ENCODE measurements at regions not wholly inside any gene's neighbourhood (a gene's known extent, or its start where the extent isn't known, plus 50 kb on each side); places are given as distances from the start of the nearest gene placed in this dataset.
"Not testable (repeated sequence)": the region's sequence is repeated elsewhere in the genome, so short reads cannot be mapped to it uniquely, and the experiment has no call there.

DNA sequence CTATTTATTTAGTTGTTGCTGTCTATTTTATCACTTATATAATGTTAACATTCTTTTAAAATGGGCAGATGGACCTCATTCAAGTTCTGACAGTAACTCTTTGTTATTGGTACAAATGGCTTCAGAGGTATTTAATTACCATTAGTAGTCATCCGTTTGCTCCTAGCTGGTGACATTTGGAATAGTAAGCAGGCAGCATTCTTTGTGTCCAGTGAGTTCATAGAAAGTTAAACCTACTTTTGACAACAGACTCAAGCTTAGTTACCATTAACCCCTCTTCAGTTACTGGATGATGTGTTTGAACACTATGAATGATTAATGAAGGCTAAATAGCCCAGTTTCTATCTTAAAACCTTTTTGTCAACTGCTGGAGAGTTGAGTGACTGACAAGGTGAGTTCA, 500.7 kb upstream of the ATP11B start:
- DNase-seq: no peak

DNA sequence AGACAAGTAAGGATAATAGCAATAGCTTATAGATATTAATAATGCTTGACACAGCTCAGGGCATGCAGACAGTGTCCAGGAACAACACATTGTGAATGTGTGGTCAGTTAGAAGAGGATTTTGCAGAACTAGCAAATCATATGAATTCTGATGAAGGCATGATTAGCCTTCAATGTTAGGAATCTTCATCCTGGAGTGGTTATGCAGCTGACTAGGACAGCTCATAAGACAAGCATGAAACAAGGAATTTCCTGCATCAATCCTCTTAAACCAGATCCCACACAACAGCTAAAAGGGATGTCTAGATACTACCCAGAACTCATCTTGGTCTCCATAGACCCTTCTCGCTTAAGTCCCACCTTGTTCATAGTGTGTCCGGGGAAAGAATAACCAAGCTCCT, 499.0 kb upstream of the ATP11B start:
- no peak for DNase-seq

DNA sequence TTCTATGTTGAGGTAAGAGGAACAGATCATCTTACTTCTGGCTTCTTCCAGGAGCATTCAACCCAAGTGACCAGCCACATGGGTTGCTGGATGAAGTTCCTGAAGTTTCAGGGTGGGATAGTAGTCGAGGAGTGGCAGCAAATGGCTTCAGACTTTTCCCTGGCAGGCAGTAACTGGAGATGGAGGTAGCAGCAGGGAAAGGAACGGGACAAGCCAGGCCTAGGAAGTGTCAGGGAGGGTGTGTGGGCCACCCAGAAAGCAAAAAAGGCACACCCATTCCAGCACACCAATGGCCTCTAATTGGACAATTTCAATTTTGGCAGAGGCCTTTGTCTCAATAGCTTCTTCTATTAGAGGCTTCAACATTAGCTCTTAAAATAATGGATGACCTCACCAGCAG, 498.6 kb upstream of the ATP11B start:
- DNase-seq: no peak

DNA sequence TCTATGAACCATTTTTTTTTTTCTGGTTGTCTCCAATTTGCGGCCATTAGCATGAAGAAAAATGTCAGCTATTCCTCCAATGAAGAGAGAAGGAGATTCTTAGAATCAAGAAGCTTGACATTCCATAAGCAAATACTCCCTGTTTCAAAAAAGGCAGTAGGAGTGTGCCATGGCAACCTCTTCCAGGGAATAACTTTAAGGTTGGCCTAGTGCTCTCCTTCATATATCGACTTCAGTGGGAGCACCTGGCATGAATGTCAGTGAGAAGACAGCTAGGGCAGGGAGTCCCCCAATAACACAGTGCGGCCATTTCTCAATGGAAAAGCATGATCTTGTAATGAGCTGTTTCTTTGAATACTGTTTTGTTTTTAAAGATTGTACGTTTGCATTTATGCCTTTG, 493.0 kb upstream of the ATP11B start:
- no peak for DNase-seq

DNA sequence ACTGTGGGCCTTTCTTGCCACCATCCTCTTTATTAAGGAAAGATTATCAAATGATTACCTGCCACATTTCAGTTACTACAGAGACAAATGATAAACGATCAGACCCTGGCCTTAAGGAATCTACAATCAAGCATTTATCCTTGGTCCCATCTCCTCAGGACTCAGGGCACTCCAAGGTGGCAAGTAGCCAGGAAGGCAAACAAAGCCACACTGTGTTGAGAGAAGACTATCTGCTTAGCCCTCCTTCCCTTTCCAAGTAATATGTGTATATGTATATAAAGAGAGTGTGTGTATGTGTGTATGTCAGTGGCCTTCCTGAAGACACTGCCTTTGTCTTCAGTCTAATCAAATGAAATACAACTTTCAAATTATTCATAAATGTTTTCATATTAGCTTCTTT, 490.1 kb upstream of the ATP11B start:
- DNase-seq: no peak

DNA sequence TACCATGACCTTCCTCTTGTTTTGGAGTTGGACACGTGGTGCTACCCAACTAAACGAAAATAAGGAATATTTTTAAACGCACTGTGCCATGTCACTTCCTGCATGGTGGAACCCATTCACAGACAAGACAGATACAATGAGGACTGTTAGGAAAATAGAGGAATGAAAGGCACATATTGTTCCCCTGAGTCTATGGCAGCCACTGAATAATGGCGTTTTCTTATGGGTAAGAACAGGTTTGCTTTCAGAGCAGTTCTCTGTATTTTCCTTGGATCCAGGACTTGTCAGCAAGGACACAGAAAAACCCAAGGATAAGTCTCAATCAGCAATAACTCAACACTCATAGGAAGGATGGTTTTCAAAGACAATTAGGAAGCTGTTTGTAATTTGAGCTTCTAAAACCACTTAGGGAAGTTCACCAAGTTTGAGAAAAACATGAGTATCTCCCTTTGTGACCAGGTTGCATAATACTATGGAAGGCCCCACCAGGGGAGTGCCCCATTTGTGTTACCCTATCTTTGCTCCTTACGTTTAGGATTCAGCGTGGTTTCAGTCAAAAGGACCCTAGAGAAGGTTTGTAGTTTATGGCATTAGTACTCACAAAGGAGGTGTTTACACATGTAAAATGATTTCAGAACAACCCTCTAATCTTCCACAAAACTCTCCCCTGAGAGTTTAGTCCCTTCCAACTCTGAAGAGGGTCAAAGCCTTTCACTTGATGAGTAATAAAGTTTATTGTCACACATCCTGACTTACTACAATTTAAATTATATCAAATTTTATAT, 487.2 kb upstream of the ATP11B start:
- no peak for DNase-seq

DNA sequence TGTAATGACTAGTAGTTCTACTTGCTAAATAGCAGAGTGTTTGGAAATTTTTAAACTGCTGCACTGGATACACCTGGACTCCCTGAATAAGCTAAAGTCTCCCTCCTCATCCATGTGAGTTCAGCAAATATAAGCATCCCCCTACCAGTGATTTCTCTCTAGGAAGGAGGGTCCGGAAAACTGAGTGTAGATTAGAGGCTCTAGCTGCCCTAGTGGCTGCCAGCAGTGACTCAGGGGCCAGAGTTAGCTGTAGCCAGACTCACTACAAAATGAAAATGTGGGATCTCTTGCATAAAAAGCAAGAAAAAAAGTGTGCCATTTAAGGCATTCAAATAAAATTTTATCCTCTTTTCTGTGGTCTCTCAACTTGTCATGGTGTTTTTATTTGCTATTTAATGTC, 485.0 kb upstream of the ATP11B start:
- DNase-seq: no peak

DNA sequence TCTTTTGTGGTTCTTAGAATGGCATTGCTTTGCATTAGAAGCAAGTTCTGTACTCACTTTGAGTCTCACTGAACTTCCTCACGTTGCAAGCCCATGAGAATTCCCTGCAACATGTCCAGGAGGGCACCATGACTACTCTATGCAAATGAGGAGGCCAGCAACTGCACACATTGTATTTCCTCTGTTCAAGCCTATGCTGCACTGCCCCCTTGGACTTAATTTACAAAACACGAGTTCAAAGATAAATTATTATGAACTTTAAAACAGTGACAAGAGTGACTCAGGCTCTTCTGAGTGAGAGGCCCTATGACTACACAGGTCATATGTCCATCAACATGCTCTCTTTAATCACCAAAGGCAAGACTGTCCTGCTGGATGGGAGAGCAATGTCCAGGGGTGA, 484.2 kb upstream of the ATP11B start:
- DNase-seq: no peak

DNA sequence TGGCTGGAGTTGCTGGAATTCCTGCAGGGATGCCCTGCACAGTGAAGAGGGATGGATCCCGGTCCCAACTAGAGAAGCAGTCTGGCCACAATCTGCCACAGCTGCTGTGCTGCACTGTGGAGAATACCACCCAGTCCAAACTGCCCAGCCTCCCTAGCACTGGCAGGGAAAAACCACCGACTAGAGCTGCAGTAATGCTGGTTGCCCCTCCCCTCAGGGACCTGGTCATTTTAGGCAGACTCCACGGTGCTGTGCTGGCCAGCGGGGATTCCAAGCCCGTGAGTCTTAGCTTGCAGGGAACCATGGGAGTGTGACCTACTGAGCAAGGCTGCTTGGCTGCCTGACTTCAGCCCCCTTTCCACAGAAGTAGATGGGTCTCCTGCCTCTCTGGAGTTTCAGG, 478.0 kb upstream of the ATP11B start:
- DNase-seq: no peak

DNA sequence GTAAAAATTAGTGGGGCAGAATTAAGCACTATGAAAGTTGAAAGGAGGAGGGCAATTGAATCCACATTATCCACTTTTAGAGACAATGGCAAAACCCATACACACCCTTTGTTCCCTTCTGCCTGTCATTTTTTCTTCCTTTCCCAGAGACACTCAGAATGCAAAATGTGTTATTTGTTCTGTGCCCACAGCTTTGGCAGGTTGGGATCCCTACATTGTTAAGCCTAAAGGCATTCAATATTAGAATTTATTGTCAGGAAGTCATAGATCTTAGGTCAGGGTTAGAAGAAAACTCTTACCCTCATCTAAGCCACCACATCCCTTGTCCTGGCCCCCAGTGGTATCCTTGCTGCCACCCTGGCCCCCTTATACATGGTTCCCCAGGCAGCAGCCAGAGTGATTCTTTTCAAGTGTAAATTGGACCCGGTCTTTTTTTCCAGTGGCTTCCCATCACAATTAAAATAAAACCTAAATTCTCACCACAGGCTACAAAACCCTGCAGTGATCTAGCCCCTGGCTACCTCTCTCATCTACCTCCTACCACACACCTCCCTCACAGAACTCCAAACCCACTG, 470.1 kb upstream of the ATP11B start:
- DNase-seq: no peak

DNA sequence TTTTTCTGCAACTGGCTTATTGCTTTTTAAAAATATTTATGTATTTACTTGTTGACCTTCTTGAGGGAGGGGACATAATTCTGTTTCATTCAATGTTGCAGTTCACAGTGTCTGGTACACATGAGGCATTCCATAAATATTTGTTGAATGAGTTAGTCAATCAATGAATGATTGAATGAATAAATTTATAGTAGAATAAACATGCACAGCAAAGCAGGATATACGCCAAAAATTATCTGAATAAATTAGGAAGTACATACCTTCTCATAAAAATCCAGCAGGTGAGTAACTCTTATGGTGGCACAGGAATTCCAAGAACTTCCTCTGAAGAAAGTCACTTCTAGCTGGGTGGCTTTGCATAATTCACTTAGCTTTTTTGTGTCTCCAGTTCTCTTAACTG, 469.4 kb upstream of the ATP11B start:
- DNase-seq: no peak

DNA sequence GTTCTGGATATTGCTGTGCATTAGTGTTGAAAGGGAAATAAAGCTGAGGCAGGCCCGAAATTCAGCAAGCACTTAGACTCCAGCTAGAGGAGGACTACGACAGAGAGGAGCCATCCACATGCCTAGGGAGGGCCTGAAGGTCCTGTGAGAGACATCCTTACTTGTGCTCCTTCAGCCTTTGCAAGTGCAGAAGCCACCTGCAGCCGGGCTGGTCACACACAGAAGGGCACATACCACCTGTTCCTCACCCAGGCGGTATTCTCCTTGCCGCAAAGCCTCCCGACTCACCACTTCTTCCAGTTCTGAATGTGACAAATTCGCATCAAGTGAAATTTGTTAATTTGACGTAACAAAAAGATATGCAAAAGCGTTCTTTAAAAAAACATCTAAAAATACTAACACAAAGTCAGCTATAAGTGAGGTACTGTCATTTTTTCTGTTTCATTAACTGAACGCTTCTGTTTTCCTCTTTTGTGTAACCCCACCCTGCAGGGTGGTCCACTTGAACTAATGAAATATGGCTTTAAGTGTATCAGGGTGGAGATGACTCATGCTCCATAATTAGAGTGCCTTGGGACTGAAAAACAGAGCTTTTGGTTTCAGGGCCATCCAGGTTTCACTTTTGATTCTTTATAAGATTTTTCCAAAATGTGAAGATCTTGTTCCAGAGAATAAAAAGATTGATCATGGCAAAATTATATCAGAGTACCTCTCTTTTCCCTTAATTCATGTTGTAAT, 467.9 kb upstream of the ATP11B start:
- no peak for DNase-seq

DNA sequence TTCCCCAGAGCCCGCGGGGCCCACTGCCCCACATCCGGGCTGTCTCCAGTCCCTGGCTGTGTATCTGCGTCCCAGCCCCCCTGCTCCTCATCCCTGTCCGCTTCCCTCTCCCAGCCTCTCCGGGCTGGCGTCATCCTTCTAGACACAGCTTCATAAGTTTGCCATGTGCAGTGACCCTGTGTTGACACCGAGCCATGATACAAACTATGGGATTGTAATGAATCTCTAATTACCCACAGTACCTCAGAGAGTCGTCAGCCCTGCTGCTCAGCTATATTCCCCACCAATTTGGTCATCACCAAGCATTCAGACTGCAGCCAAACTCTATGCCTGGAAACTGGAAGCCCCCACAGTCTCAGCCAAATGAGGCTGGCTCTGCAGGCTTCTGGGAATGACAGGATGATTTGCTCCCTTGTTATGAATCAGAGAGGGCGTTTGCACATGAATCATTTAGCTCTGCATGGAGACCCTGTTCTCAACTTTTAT, 466.1 kb upstream of the ATP11B start:
- DNase-seq: no peak

DNA sequence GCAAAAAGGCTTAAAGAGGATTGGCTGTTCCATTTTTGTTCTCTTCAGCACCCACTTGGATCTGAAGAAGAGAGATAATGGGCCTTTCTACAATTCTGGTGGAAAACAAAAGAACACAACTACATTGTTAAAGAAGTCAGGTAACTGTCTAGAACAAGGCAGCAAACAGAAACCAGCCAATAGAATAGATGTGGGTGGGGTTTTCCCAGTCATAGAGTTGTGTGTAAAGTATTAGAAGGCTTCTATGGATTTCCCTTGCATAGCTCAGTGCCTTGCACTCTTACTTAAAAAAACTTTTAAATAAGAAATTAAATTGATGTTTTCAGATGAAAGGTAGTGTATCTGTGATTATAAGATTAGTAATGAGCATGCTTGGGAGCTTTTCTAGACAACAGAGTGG, 462.7 kb upstream of the ATP11B start:
- DNase-seq: no peak

DNA sequence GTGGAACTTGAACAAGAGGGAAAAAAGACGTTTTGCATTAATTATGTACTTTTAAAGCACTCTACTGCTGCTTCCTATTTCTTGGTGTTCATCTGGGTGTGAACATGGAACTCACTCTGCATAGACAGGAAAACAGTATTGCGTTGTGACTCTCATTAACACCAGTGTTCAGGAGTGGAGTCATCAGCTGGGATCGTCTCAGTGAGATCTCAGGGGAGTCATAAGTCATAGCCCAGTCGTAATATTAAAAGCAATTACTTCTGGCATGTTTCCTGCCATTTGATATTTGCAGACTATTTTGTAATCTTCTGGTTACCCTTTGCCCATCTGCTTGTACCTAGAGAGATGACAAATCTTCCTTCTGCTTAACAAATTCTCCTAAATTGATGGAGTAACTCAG, 462.0 kb upstream of the ATP11B start:
- DNase-seq: no peak

DNA sequence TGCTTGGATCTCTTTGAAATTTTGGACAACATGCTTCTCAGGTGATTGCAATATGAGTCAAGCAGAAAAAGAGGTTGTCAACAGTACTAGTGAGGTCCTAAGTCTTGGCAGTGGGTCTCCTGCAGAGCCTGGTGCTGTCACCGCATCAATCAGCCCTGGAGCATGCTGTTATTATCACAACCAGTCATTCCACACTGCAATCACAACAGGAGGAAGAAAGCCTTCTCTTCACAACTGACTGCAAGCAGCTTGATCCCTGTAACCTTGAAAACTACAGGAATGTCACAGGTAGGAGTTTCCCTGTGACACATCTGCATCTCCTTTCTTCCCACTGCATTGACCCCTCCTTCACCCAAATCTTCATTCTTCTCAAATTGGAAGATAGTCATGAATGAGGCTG, 451.1 kb upstream of the ATP11B start:
- DNase-seq: no peak

DNA sequence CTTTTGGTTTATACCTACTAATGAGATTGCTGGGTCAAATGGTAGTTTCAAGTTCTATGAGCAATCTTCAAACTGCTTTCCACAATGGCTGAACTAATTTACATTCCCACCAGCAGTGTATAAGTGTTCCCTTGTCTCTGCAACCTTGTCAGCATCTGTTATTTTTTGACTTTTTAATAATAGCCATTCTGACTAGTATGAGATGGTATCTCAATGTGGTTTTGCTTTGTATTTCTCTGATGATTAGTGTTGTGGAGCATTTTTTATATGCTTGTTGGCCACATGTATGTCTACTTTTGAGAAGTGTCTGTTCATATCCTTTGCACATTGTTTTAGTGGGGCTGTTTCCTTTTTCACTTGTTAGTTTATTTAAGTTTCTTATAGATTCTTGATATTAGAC, 449.3 kb upstream of the ATP11B start:
- not testable (repeated sequence) for DNase-seq

DNA sequence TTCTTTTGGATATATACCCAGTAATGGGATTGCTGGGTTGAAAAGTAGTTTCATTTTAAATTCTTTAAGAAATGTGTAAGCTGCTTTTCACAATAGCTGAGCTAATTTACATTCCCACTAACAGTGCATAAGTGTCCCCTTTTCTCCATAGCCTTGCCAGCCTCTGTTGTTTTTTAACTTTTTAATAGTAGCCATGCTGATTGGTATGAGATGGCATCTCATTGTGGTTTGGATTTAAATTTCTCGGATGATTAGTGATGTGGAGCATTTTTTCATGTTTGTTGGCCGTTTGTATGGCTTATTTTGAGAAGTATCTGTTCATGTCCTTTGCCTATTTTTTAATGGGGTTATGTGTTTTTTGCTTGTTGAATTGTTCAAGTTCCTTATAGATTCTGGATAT, 444.3 kb upstream of the ATP11B start:
- DNase-seq: no peak

DNA sequence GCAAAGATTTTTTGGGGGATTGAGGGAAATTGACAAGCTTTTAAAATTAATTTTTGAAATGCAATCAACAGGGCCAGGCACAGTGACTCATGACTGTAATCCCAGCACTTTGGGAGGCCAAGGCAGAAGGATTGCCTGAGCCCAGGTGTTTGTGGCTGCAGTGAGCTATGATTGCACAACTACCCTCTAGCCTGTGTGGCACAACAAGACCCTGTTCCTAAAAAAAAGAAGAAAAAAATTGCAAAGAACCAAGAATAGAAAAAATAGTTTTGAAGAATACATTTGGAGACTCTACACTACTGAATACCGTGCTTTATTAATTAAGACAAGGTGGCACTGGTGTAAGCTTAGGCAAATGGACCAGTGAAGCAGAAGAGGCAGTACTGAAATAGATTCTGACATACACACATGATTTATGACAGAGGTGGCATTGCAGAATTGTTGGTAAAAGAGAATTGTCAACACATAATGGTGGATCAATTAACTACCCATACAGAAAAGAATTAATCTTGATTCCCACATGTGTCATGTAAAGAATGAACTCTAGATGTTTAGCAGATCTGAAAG, 443.3 kb upstream of the ATP11B start:
- no peak for DNase-seq

DNA sequence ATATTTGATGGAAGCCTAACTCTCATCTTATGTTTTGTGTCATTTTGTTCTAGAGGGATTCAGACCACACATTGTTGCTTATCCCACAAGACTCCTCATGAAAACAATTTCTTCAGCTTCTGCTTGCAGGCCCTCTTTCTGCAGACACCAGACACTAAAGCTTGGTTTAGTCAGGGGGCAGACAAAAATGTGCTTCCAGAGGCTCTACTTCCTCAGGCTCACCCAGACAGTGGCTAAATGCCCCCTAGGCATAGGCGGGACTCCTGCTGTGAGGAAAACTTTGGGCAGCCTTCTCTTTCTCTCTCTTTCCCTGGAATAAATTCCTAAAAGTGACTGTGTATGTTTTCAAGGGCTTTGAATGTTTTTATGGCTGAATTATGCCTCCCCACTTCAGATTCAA, 435.4 kb upstream of the ATP11B start:
- no peak for DNase-seq

DNA sequence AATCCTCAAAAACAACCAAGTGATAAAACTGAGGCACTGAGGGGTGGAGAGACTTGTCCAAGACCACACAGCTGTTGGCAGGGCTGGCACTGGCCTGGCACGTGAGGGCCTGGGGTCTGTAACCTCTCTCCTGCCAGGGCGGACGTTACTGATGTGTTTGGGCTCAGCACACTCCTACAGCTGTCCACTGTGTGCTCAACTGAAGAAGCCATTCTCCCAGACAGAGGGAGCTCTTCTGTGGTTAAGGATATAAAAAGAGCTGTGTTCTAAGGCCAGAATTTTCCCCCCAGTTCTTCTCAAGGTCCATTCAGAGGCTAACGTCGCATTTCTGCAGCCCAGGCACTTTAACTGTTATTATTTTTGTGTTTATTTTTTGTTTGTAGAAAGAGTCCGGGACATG, 429.0 kb upstream of the ATP11B start:
- DNase-seq: no peak

DNA sequence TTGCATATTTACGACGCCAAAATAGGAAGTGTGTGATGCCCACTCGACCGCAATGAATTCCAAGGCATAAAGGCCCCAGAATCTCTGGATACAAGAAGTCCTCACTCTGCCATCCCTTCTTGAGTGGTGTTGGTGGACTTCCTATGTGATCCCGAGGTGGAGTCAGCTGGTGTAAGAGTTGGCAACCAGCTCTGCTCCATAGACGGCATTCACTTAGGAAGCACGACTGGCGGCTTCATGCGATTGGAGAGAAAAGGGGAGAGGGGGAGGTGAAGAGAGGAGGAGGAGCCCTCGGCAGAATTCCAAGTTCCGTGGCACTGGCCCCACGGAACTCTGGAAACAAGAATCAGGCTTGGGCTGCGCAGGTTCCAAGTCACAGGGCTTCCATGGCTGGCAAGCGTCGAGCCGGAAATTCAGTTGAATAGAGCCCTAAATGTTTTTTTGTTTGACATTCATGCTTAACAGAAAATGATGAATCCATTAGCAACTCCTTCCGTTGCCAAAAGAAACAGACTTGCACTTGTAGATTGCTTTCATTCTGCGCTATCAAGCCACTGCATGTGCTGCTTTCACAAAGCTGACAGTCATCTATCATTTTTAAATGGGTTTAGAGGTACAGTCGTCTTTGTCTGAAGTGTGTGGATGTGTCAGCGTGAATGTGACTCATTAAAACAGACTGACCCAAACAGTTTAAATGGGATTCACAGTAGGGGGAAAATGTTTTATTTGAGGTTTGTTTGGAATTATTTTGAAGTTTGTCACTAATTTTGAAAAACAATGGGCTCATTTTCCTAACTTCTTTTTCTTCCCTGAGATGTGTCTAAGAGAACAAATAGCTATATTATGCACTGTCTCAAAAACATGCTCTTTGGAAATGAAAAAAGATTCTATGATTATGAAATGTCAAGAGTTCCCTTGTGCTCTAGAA, 428.3 kb upstream of the ATP11B start:
- DNase-seq: no peak

DNA sequence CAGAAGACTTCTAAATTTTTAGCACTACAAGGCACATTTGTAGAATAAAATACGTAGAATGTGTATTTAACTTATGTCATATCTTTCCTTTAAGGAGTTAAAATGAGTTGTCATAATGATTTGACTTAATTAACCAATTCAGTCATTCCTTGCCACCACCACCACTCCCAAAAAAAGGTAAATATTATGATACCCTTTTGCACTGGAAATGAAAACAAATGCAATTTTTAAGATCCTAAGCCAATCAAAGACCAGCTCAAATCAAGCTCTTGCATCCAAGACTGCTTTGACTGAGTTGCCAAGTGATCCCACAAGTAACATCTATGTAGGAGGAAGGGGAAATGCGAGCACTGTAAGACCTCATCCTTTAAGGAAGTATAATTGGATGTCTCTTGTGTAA, 426.6 kb upstream of the ATP11B start:
- no peak for DNase-seq

Data from stimulated activated CD8-positive, alpha-beta memory T cell treated with anti-CD3 and anti-CD28 coated beads, Interleukin-4, amount 100 ng/mL, for 48 hours (primary cell).